Left lung (tissue), 4 donors: ENCODE measurements at regions not wholly inside any gene's neighbourhood (a gene's known extent, or its start where the extent isn't known, plus 50 kb on each side); places are given as distances from the start of the nearest gene placed in this dataset.

Source experiments
- ATAC-seq: fragments of 200-7000 bp; cut with Tn5 transposase; one replicate; pipeline ENCODE4 v1.9.1; 2020; ENCODE audit warnings: moderate library complexity
- DNase-seq, 4 donors: peaks; one replicate each; pipeline ENCODE4 v3.0.0-alpha.2; 2013 to 2020
- H3K27ac ChIP-seq, 2 donors: fragments of 200-600 bp; sonication (generic) in 1 of 2; one replicate each; pipeline versions ENCODE4 v1.5.0 to v1.8.0; 2020 to 2021
- H3K27me3 ChIP-seq, 2 donors: fragments of 200-600 bp; sonication (generic) in 1 of 2; one replicate each; pipeline versions ENCODE4 v1.5.0 to v1.8.0; 2020 to 2021
- H3K36me3 ChIP-seq, 2 donors: fragments of 200-600 bp; sonication (generic) in 1 of 2; one replicate each; pipeline versions ENCODE4 v1.5.0 to v1.8.0; 2020 to 2021
- H3K4me1 ChIP-seq, 2 donors: fragments of 200-600 bp; one replicate each; pipeline ENCODE4 v1.8.0; 2021
- H3K4me3 ChIP-seq, 2 donors: fragments of 200-600 bp; sonication (generic) in 1 of 2; one replicate each; pipeline versions ENCODE4 v1.5.0 to v1.8.0; 2020 to 2021; ENCODE audit warnings: mild to moderate bottlenecking in 1 of 2
- H3K9me3 ChIP-seq, 2 donors: fragments of 200-600 bp; sonication (generic) in 1 of 2; one replicate each; pipeline versions ENCODE4 v1.5.0 to v1.8.0; 2020 to 2021
- CTCF ChIP-seq, 2 donors: fragments of 200-600 bp; sonication (generic) in 1 of 2; IDR thresholded peaks; one replicate each; pipeline versions ENCODE4 v1.5.0 to v1.8.0; 2021; ENCODE audit warnings: antibody characterized with exemption in 2 of 2
- intact Hi-C, 2 donors: fragments of 100-400 bp; cut with DNase I; formaldehyde crosslinking; loops; one replicate each; pipeline versions ENCODE4 v1.11.2 to v1.14.2; 2022
- donor health status: DM: no; HTN: yes; CAD: no.
- donor health status: DM: no; HTN: no; CAD: no.

- Histone ChIP-seq H3K4me1 (no peaks in the 10 kb centered on the region), H3K27ac (no peak overlapping the region), H3K36me3 (no peaks in the 10 kb centered on the region), H3K9me3 (peaks cover 0 to 7% of the 10 kb centered on the region in 2 donors), H3K4me3 (no peak overlapping the region), H3K27me3 (no peaks in the 10 kb centered on the region)
- no peak for ATAC-seq
- intact Hi-C loops = no loop called here
- no peak for DNase-seq
- no peak for TF ChIP-seq CTCF (IDR thresholded peaks at IDR 0.05)
Observed at GRCh38 chr5:20098694-20099093, 110.7 kb upstream of the CDH18 start.

- no peaks in the 10 kb centered on the region for H3K4me1 ChIP-seq
- H3K27ac ChIP-seq = no peak overlapping the region
- H3K27me3 ChIP-seq = no peaks in the 10 kb centered on the region
- intact Hi-C loops = no loop called here
- DNase-seq (peak in 2 of 4 donors; percentile 38 to 60), ATAC-seq (peak; percentile 48)
- H3K9me3 ChIP-seq = peaks cover 0 to 15% of the 10 kb centered on the region in 2 donors
- no peaks in the 10 kb centered on the region for H3K36me3 ChIP-seq
- H3K4me3 ChIP-seq = no peak overlapping the region
- TF ChIP-seq CTCF (IDR thresholded peaks at IDR 0.05) = no peak
Observed at GRCh38 chr5:20088361-20088760, 100.4 kb upstream of the CDH18 start.

GRCh38 chr5:20087299-20087698 is 99.3 kb upstream of the CDH18 start:
- ATAC-seq (no peak), DNase-seq (no peak)
- TF ChIP-seq CTCF (IDR thresholded peaks at IDR 0.05) = no peak
- Histone ChIP-seq H3K27ac (no peak overlapping the region), H3K9me3 (peaks cover 0 to 16% of the 10 kb centered on the region in 2 donors), H3K4me3 (no peak overlapping the region), H3K27me3 (no peaks in the 10 kb centered on the region), H3K36me3 (no peaks in the 10 kb centered on the region), H3K4me1 (no peaks in the 10 kb centered on the region)
- intact Hi-C loops = no loop called here

- intact Hi-C loops = no loop called here
- Histone ChIP-seq H3K27ac (no peak overlapping the region), H3K4me3 (no peak overlapping the region), H3K4me1 (no peaks in the 10 kb centered on the region), H3K9me3 (no peaks in the 10 kb centered on the region), H3K36me3 (no peaks in the 10 kb centered on the region), H3K27me3 (no peaks in the 10 kb centered on the region)
- DNase-seq (no peak), ATAC-seq (no peak)
- TF ChIP-seq CTCF (IDR thresholded peaks at IDR 0.05) = no peak
Observed at GRCh38 chr5:20077186-20077585, 89.2 kb upstream of the CDH18 start.

GRCh38 chr5:20056933-20057332 is 68.9 kb upstream of the CDH18 start:
- Histone ChIP-seq H3K4me3 (no peak overlapping the region), H3K27me3 (no peaks in the 10 kb centered on the region), H3K27ac (no peak overlapping the region), H3K4me1 (no peaks in the 10 kb centered on the region), H3K9me3 (no peaks in the 10 kb centered on the region), H3K36me3 (no peaks in the 10 kb centered on the region)
- ATAC-seq (no peak), DNase-seq (no peak)
- no peak for TF ChIP-seq CTCF (IDR thresholded peaks at IDR 0.05)
- intact Hi-C loops = no loop called here
